K562 (cell line): ENCODE measurements at regions not wholly inside any gene's neighbourhood (a gene's known extent, or its start where the extent isn't known, plus 50 kb on each side); places are given as distances from the start of the nearest gene placed in this dataset.

Source experiments
- ATAC-seq: fragments of 200-7000 bp; cut with Tn5 transposase; 3 replicates; pipeline ENCODE4 v1.9.1; 2020; ENCODE audit warnings: moderate library complexity
- BruUV-seq: library from RNA; stranded (reverse); fragments of 400-500 nt; replicated peaks from 2 replicates; lab custom pipeline; 2021; lab: Mats Ljungman, UMichigan
- CTCF ChIA-PET: fragments of 300-600 bp; formaldehyde crosslinking; extraction: SDS; loops from one replicate; lab custom pipeline; 2021; ENCODE audit warnings: low intra/inter-chr PET ratio; lab: Yijun Ruan, JAX
- POLR2A ChIA-PET: fragments of 300-600, 350-650 bp; sonication (Branson Sonifier 250); formaldehyde crosslinking; extraction: SDS; loops from one replicate; lab custom pipeline; 2021; ENCODE audit warnings: antibody characterized with exemption, inconsistent platforms; lab: Yijun Ruan, JAX
- DNase-seq, 4 experiments: peaks; one replicate each; pipeline versions ENCODE4 v3.0.0 to v3.0.0-alpha.2; 2011 to 2018; ENCODE audit warnings: low spot score in 3 of 4, mixed read lengths in 3 of 4; ENCODE audit errors: extremely low read depth in 1 of 4
- FAIRE-seq: peaks from 2 replicates; lab custom pipeline; 2011; peaks lifted over from hg19 to GRCh38; lab: Jason Lieb, UNC
- H2AFZ ChIP-seq: 2 replicates; pipeline ENCODE4 v1.6.0; 2011; ENCODE audit warnings: low read depth, low read length, control low read depth, inconsistent platforms
- H3K27ac ChIP-seq: fragments of 200-600 bp; 3 replicates; pipeline ENCODE4 v1.8.0; 2011; ENCODE audit warnings: low read depth, mild to moderate bottlenecking, control low read depth, inconsistent platforms, low read length, moderate library complexity, mixed read lengths; ENCODE audit errors: extremely low read depth
- H3K27me3 ChIP-seq, 2 experiments: fragments of 300-600 bp in 1 of 2; 2 replicates in 1 of 2; 3 replicates in 1 of 2; pipeline versions ENCODE4 v1.6.0 to v1.8.0; 2011; ENCODE audit warnings: inconsistent platforms in 2 of 2, low read length in 2 of 2, mild to moderate bottlenecking in 1 of 2, mixed read lengths in 1 of 2, moderate library complexity in 1 of 2; ENCODE audit not compliant: control insufficient read depth in 2 of 2, insufficient read depth in 2 of 2
- H3K36me3 ChIP-seq: fragments of 300-600 bp; 3 replicates; pipeline ENCODE4 v1.8.0; 2011; ENCODE audit warnings: mild to moderate bottlenecking, low read length, inconsistent platforms; ENCODE audit not compliant: control insufficient read depth, insufficient read depth
- H3K4me1 ChIP-seq, 2 experiments: fragments of 200-600 bp in 1 of 2; replicated peaks in 1 of 2; 2 replicates in 1 of 2; 3 replicates in 1 of 2; pipeline versions ENCODE4 v1.5.1 to v1.8.0; 2011; ENCODE audit warnings: inconsistent platforms in 2 of 2, low read length in 2 of 2, mild to moderate bottlenecking in 1 of 2, mixed read lengths in 1 of 2, moderate library complexity in 1 of 2; ENCODE audit not compliant: control insufficient read depth in 2 of 2, insufficient read depth in 2 of 2
- H3K4me2 ChIP-seq: 2 replicates; pipeline ENCODE4 v1.6.1; 2011; ENCODE audit warnings: low read length, control low read depth, inconsistent platforms, mixed read lengths; ENCODE audit not compliant: insufficient read depth
- H3K4me3 ChIP-seq: fragments of 200-600 bp; sonication (generic), shearing (Covaris generic); 2 replicates; pipeline ENCODE4 v1.5.1; 2016; ENCODE audit warnings: control low read depth, inconsistent platforms
- H3K79me2 ChIP-seq: fragments of 200-600 bp; 3 replicates; pipeline ENCODE4 v1.8.0; 2011; ENCODE audit warnings: low read length, inconsistent platforms; ENCODE audit not compliant: control insufficient read depth, insufficient read depth
- H3K9ac ChIP-seq, 2 experiments: 2 replicates each; pipeline versions ENCODE4 v1.6.0 to v1.6.1; 2011; ENCODE audit warnings: low read depth in 2 of 2, low read length in 2 of 2, control low read depth in 1 of 2, inconsistent platforms in 1 of 2, mild to moderate bottlenecking in 1 of 2, mixed read lengths in 1 of 2; ENCODE audit not compliant: insufficient read depth in 1 of 2
- H3K9me1 ChIP-seq: one replicate; pipeline ENCODE4 v1.6.0; 2011; ENCODE audit warnings: inconsistent platforms, mild to moderate bottlenecking, low read length, moderate library complexity; ENCODE audit not compliant: control insufficient read depth, insufficient read depth
- H3K9me3 ChIP-seq: replicated peaks from 2 replicates; pipeline ENCODE4 v1.5.1; 2011; ENCODE audit warnings: low read depth, low read length, inconsistent platforms; ENCODE audit not compliant: control insufficient read depth, insufficient read depth
- H4K20me1 ChIP-seq: replicated peaks from 2 replicates; pipeline ENCODE4 v1.6.1; 2011; ENCODE audit warnings: low read length, inconsistent platforms, mixed read lengths; ENCODE audit not compliant: control insufficient read depth, insufficient read depth
- BRF1 ChIP-seq: IDR thresholded peaks from 3 replicates; pipeline ENCODE4 v1.6.1; 2011; ENCODE audit warnings: borderline replicate concordance, mild to moderate bottlenecking; ENCODE audit not compliant: insufficient read length; ENCODE audit errors: extremely low read depth
- CBX3 ChIP-seq, 2 experiments: IDR thresholded peaks; 1 replicate in 1 of 2; 2 replicates in 1 of 2; pipeline ENCODE4 v1.6.1; 2012; ENCODE audit warnings: inconsistent platforms in 2 of 2, low read length in 2 of 2, borderline replicate concordance in 1 of 2, control low read depth in 1 of 2
- KAT8 ChIP-seq: fragments of 450-650 bp; IDR thresholded peaks from 2 replicates; pipeline ENCODE4 v1.6.1; 2016; ENCODE audit warnings: low read depth, mild to moderate bottlenecking
- L3MBTL2 ChIP-seq: fragments of 450-650 bp; IDR thresholded peaks from 2 replicates; pipeline ENCODE4 v1.6.1; 2016; ENCODE audit warnings: mild to moderate bottlenecking, moderate library complexity
- MAZ ChIP-seq, 2 experiments: fragments of 450-650 bp in 1 of 2; sonication (generic) in 1 of 2; formaldehyde crosslinking; IDR thresholded peaks in 1 of 2; conservative IDR thresholded peaks in 1 of 2; 2 replicates each; pipeline versions ENCODE4 v1.4.0 to v1.5.0; 2020; ENCODE audit warnings: mild to moderate bottlenecking in 1 of 2, missing genetic modification reagents in 1 of 2
- MIER1 ChIP-seq: fragments of 450-650 bp; IDR thresholded peaks from 2 replicates; pipeline ENCODE4 v1.6.1; 2016; ENCODE audit warnings: antibody characterized with exemption, mild to moderate bottlenecking, low read depth
- NFE2 ChIP-seq: IDR thresholded peaks from 2 replicates; pipeline ENCODE4 v1.6.1; 2014; ENCODE audit warnings: antibody characterized with exemption, low read depth
- RBFOX2 ChIP-seq: fragments of 200-400 bp; formaldehyde crosslinking; IDR thresholded peaks from 2 replicates; pipeline ENCODE4 v1.6.1; 2017; ENCODE audit warnings: low read depth, mild to moderate bottlenecking, low read length, moderate library complexity
- TEAD1 ChIP-seq, 2 experiments: fragments of 450-650 bp in 1 of 2; sonication (generic) in 1 of 2; formaldehyde crosslinking; IDR thresholded peaks; 2 replicates each; pipeline versions ENCODE4 v1.4.0 to v1.8.0; 2020 to 2022; ENCODE audit warnings: mild to moderate bottlenecking in 2 of 2, missing genetic modification reagents in 1 of 2
- TOE1 ChIP-seq, 2 experiments: fragments of 450-650 bp in 1 of 2; sonication (generic) in 1 of 2; formaldehyde crosslinking in 1 of 2; IDR thresholded peaks; 2 replicates each; pipeline versions ENCODE4 v1.7.1 to v1.8.0; 2016 to 2022; ENCODE audit warnings: borderline replicate concordance in 2 of 2, mild to moderate bottlenecking in 2 of 2, antibody characterized with exemption in 1 of 2, inconsistent platforms in 1 of 2, low read depth in 1 of 2, missing genetic modification reagents in 1 of 2, moderate library complexity in 1 of 2
- ZFX ChIP-seq: sonication (generic); formaldehyde crosslinking; IDR thresholded peaks from 2 replicates; pipeline ENCODE4 v1.8.0; 2022; ENCODE audit warnings: mild to moderate bottlenecking, missing genetic modification reagents, moderate library complexity
- ZNF76 ChIP-seq: fragments of 250-450 bp; sonication (Bioruptor Pico); IDR thresholded peaks from 2 replicates; pipeline ENCODE4 v1.4.0; 2020; ENCODE audit warnings: mild to moderate bottlenecking, moderate library complexity, borderline replicate concordance
- WGBS: fragments of 100-300 bp; shearing (Covaris generic); methylation state at CpG from one replicate; pipeline ENCODE4 v1.1.6; 2016; ENCODE audit warnings: low coverage, mixed read lengths; ENCODE audit not compliant: insufficient coverage; ENCODE audit errors: missing lambda C conversion rate; 5-methylcytosine and 5-hydroxymethylcytosine counted together
- in situ Hi-C: fragments of 300-500 bp; cut with MboI; formaldehyde crosslinking; loops from 4 replicates; pipeline ENCODE4 v1.15.0; 2018; ENCODE audit warnings: inconsistent platforms, mixed read lengths
- intact Hi-C: fragments of 100-400 bp; cut with micrococcal nuclease; formaldehyde crosslinking; loops from 2 replicates; pipeline ENCODE4 v1.14.2; 2022

GRCh38 chr1:177786176-177786745, 183.6 kb downstream of the SEC16B start:
- WGBS, result 2% methylated on average over 6 of the region's 6 CpGs
- no peak for FAIRE-seq
- H3K4me3 ChIP-seq, result no peak overlapping the region
- DNase-seq, result no peak
- no peaks in the 10 kb centered on the region for H3K36me3 ChIP-seq
- no TSS peak for BruUV-seq
- no peaks in the 10 kb centered on the region for H4K20me1 ChIP-seq
- no peak overlapping the region for H2AFZ ChIP-seq
- CTCF ChIA-PET, result no interaction called here
- in situ Hi-C loops (no loop called here), intact Hi-C loops (no loop called here)
- no peaks in the 10 kb centered on the region for H3K27me3 ChIP-seq
- no peaks in the 10 kb centered on the region for H3K79me2 ChIP-seq
- no peaks in the 10 kb centered on the region; the same call in 1 of the 2 replicates for H3K9me3 ChIP-seq
- no peak overlapping the region for H3K27ac ChIP-seq
- ATAC-seq, result no peak
- no peak overlapping the region for H3K4me2 ChIP-seq
- no peak overlapping the region for H3K9ac ChIP-seq
- no peaks in the 10 kb centered on the region for H3K4me1 ChIP-seq
- no peaks in the 10 kb centered on the region for H3K9me1 ChIP-seq
- POLR2A ChIA-PET, result no interaction called here
- no peak for TF ChIP-seq TOE1 (IDR thresholded peaks at IDR 0.05; ENCODE audit: borderline replicate concordance)
- TF ChIP-seq TOE1 (CRISPR knock-in tag; IDR thresholded peaks at IDR 0.05; ENCODE audit: borderline replicate concordance, low read depth), result no peak
- TF ChIP-seq KAT8, result no peak
- no peak for TF ChIP-seq NFE2
- no peak for TF ChIP-seq ZFX (CRISPR knock-in tag)
- no peak for TF ChIP-seq MIER1
- TF ChIP-seq CBX3 (IDR thresholded peaks at IDR 0.05; ENCODE audit: borderline replicate concordance in 1 of 2, low read length in 2 of 2), result no peak
- no peak for TF ChIP-seq ZNF76 (CRISPR knock-in tag)
- no peak for TF ChIP-seq TEAD1 (CRISPR knock-in tag; IDR thresholded peaks at IDR 0.05)
- no peak for TF ChIP-seq MAZ (CRISPR knock-in tag; conservative IDR thresholded peaks at IDR 0.05 in 1 of 2, IDR thresholded peaks at IDR 0.05 in 1 of 2)
- TF ChIP-seq L3MBTL2, result no peak
- no peak for TF ChIP-seq BRF1
- no peak for TF ChIP-seq RBFOX2
